ENCODE measurements at regions not wholly inside any gene's neighbourhood (a gene's known extent, or its start where the extent isn't known, plus 50 kb on each side); places are given as distances from the start of the nearest gene placed in this dataset.

GRCh38 chr21:16932314-16932713, 580.5 kb upstream of the CXADR start:
- DNase-seq (no peak), ATAC-seq (no peak)
- Mint-ChIP-seq H3K27me3 (no peaks in the 10 kb centered on the region), H3K4me1 (ENCODE audit: low read depth) (no peaks in the 10 kb centered on the region), H3K36me3 (ENCODE audit: low read depth) (no peaks in the 10 kb centered on the region), H3K9me3 (peaks cover 4% of the 10 kb centered on the region), H3K4me3 (no peak overlapping the region), H3K27ac (no peak overlapping the region)
- intact Hi-C loops (cut with micrococcal nuclease), result no loop called here
- TF ChIP-seq, protein P1, sequence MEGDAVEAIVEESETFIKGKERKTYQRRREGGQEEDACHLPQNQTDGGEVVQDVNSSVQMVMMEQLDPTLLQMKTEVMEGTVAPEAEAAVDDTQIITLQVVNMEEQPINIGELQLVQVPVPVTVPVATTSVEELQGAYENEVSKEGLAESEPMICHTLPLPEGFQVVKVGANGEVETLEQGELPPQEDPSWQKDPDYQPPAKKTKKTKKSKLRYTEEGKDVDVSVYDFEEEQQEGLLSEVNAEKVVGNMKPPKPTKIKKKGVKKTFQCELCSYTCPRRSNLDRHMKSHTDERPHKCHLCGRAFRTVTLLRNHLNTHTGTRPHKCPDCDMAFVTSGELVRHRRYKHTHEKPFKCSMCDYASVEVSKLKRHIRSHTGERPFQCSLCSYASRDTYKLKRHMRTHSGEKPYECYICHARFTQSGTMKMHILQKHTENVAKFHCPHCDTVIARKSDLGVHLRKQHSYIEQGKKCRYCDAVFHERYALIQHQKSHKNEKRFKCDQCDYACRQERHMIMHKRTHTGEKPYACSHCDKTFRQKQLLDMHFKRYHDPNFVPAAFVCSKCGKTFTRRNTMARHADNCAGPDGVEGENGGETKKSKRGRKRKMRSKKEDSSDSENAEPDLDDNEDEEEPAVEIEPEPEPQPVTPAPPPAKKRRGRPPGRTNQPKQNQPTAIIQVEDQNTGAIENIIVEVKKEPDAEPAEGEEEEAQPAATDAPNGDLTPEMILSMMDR (IDR thresholded peaks at IDR 0.05), result no peak
- POLR2A ChIA-PET, result no interaction called here
- CTCF ChIA-PET, result no interaction called here

DNA sequence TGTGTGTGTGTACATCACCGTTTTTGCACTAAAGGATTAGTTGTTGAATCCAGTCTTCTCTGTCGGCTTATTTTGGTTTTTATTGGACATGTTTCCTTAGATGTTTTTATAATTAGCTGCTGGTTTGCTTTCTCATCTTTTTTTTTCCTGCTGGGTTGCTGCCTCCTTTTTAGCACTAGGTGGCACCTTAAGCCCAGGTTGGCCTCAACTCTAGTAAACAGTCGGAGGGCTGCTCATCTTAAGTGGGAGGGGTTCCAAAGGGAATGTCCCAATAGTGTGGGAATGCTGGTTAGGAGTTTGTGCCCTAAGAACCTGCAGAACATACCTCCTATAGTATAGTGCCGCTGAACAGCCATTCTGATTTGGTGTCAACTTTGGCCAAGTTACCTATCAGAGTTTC, 570.1 kb upstream of the CXADR start:
- intact Hi-C loops (cut with micrococcal nuclease), result no loop called here
- POLR2A ChIA-PET, result no interaction called here
- no peaks in the 10 kb centered on the region for H3K4me1 Mint-ChIP-seq (ENCODE audit: low read depth)
- no peaks in the 10 kb centered on the region for H3K36me3 Mint-ChIP-seq (ENCODE audit: low read depth)
- no peaks in the 10 kb centered on the region for H3K27me3 Mint-ChIP-seq
- ATAC-seq, result no peak
- H3K9me3 Mint-ChIP-seq, result peaks cover 10% of the 10 kb centered on the region
- H3K27ac Mint-ChIP-seq, result no peak overlapping the region
- no peak for DNase-seq
- TF ChIP-seq, protein P1 (IDR thresholded peaks at IDR 0.05), result no peak
- H3K4me3 Mint-ChIP-seq, result no peak overlapping the region
- CTCF ChIA-PET, result no interaction called here

DNA sequence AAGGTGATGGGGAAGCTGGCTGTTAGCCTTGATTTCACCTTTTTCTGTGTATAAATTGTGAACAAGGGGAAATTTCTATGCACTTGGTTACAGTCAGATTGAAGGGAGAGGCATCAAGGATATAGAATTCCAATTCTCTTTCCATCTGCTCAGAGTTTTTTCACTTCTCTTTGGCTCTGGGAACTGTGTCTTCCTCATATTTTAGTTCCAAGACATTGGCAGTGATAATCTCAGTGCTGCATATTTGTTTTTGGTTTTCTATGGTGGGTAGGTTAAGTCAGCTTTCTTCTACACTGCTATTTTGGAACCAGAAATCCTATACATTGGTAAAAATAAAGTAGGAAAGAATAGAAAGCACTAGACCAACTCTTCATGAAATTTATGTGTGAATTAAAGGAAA, 569.6 kb upstream of the CXADR start:
- Mint-ChIP-seq H3K4me3 (no peak overlapping the region), H3K27me3 (no peaks in the 10 kb centered on the region), H3K4me1 (ENCODE audit: low read depth) (no peaks in the 10 kb centered on the region), H3K9me3 (peaks cover 8% of the 10 kb centered on the region), H3K36me3 (ENCODE audit: low read depth) (no peaks in the 10 kb centered on the region), H3K27ac (no peak overlapping the region)
- CTCF ChIA-PET, result no interaction called here
- ATAC-seq (no peak), DNase-seq (no peak)
- intact Hi-C loops (cut with micrococcal nuclease), result no loop called here
- TF ChIP-seq, protein P1 (IDR thresholded peaks at IDR 0.05), result no peak
- POLR2A ChIA-PET, result no interaction called here

- ChIA-PET CTCF (no interaction called here), POLR2A (no interaction called here)
- H3K9me3 Mint-ChIP-seq, result peaks cover 7% of the 10 kb centered on the region
- H3K27me3 Mint-ChIP-seq, result no peaks in the 10 kb centered on the region
- intact Hi-C loops (cut with micrococcal nuclease), result no loop called here
- TF ChIP-seq, protein P1 (IDR thresholded peaks at IDR 0.05), result no peak
- no peaks in the 10 kb centered on the region for H3K4me1 Mint-ChIP-seq (ENCODE audit: low read depth)
- no peak overlapping the region for H3K27ac Mint-ChIP-seq
- no peak for DNase-seq
- no peak overlapping the region for H3K4me3 Mint-ChIP-seq
- H3K36me3 Mint-ChIP-seq (ENCODE audit: low read depth), result no peaks in the 10 kb centered on the region
- no peak for ATAC-seq
These were observed 567.3 kb upstream of the CXADR start for GRCh38 chr21:16945580-16945979.

GRCh38 chr21:16956824-16957223, 556.0 kb upstream of the CXADR start:
- no peaks in the 10 kb centered on the region for H3K4me1 Mint-ChIP-seq (ENCODE audit: low read depth)
- H3K27ac Mint-ChIP-seq, result no peak overlapping the region
- intact Hi-C loops (cut with micrococcal nuclease), result no loop called here
- no peak overlapping the region for H3K4me3 Mint-ChIP-seq
- no peaks in the 10 kb centered on the region for H3K27me3 Mint-ChIP-seq
- H3K36me3 Mint-ChIP-seq (ENCODE audit: low read depth), result no peaks in the 10 kb centered on the region
- no peak for DNase-seq
- TF ChIP-seq, protein P1 (IDR thresholded peaks at IDR 0.05), result no peak
- ChIA-PET CTCF (no interaction called here), POLR2A (no interaction called here)
- peaks cover 22% of the 10 kb centered on the region for H3K9me3 Mint-ChIP-seq
- no peak for ATAC-seq
